ENCODE measurements at regions not wholly inside any gene's neighbourhood (a gene's known extent, or its start where the extent isn't known, plus 50 kb on each side); places are given as distances from the start of the nearest gene placed in this dataset.

DNA sequence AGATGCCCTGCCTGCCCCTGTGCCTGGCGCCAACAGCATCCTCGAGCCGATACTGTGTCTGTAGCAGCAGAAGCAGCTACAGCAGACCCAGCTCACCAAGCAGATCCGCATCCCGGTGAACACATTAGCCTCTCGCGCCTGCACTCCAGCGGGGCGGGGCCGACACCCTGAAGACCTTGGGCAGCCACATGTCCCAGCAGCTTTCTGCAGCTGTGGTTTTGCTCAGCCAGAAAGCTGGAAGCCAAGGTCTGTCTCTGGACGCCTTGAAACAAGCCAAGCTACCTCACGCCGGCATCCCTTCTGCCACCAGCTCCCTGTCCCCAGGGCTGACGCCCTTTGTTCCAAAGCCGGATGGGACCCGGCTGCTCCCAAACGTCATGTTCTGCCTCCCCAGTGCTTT, 59.6 kb downstream of the ACTBL2 start:
- TF ChIP-seq, protein P1, sequence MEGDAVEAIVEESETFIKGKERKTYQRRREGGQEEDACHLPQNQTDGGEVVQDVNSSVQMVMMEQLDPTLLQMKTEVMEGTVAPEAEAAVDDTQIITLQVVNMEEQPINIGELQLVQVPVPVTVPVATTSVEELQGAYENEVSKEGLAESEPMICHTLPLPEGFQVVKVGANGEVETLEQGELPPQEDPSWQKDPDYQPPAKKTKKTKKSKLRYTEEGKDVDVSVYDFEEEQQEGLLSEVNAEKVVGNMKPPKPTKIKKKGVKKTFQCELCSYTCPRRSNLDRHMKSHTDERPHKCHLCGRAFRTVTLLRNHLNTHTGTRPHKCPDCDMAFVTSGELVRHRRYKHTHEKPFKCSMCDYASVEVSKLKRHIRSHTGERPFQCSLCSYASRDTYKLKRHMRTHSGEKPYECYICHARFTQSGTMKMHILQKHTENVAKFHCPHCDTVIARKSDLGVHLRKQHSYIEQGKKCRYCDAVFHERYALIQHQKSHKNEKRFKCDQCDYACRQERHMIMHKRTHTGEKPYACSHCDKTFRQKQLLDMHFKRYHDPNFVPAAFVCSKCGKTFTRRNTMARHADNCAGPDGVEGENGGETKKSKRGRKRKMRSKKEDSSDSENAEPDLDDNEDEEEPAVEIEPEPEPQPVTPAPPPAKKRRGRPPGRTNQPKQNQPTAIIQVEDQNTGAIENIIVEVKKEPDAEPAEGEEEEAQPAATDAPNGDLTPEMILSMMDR (IDR thresholded peaks at IDR 0.05; ENCODE audit: insufficient read depth, low read length), result no peak
- TF ChIP-seq GABPA (IDR thresholded peaks at IDR 0.05; ENCODE audit: low read depth) (no peak), POLR2AphosphoS5 (IDR thresholded peaks at IDR 0.05; ENCODE audit: low read depth) (no peak)
- TF ChIP-seq, protein P2, sequence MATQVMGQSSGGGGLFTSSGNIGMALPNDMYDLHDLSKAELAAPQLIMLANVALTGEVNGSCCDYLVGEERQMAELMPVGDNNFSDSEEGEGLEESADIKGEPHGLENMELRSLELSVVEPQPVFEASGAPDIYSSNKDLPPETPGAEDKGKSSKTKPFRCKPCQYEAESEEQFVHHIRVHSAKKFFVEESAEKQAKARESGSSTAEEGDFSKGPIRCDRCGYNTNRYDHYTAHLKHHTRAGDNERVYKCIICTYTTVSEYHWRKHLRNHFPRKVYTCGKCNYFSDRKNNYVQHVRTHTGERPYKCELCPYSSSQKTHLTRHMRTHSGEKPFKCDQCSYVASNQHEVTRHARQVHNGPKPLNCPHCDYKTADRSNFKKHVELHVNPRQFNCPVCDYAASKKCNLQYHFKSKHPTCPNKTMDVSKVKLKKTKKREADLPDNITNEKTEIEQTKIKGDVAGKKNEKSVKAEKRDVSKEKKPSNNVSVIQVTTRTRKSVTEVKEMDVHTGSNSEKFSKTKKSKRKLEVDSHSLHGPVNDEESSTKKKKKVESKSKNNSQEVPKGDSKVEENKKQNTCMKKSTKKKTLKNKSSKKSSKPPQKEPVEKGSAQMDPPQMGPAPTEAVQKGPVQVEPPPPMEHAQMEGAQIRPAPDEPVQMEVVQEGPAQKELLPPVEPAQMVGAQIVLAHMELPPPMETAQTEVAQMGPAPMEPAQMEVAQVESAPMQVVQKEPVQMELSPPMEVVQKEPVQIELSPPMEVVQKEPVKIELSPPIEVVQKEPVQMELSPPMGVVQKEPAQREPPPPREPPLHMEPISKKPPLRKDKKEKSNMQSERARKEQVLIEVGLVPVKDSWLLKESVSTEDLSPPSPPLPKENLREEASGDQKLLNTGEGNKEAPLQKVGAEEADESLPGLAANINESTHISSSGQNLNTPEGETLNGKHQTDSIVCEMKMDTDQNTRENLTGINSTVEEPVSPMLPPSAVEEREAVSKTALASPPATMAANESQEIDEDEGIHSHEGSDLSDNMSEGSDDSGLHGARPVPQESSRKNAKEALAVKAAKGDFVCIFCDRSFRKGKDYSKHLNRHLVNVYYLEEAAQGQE (IDR thresholded peaks at IDR 0.05; ENCODE audit: insufficient replicate concordance, low read depth), result no peak

Data from HL-60 (cell line).